ENCODE measurements at regions not wholly inside any gene's neighbourhood (a gene's known extent, or its start where the extent isn't known, plus 50 kb on each side); places are given as distances from the start of the nearest gene placed in this dataset.

GRCh38 chr12:127342861-127343260 lies 924.1 kb upstream of the TMEM132C start:
- no peak overlapping the region for H3K4me3 ChIP-seq (ENCODE audit: low read length)
- H2AFZ ChIP-seq (ENCODE audit: low read length) = no peak overlapping the region
- H3K9ac ChIP-seq (ENCODE audit: low read length) = no peak overlapping the region
- ChIA-PET POLR2A (ENCODE audit: unreplicated experiment) (no interaction called here), CTCF (no interaction called here)
- TF ChIP-seq EZH2 (IDR thresholded peaks at IDR 0.05; ENCODE audit: low read length, unreplicated experiment) (no peak), EZH2phosphoT487 (IDR thresholded peaks at IDR 0.05; ENCODE audit: borderline replicate concordance, low read length) (no peak), CTCF (conservative IDR thresholded peaks at IDR 0.05; ENCODE audit: low read depth, low read length) (no peak)
- BruUV-seq (replicated peaks) = no TSS peak
- H4K20me1 ChIP-seq (ENCODE audit: low read length) = no peaks in the 10 kb centered on the region
- ATAC-seq = peak; percentile 57
- H3F3A ChIP-seq (ENCODE audit: low read length, unreplicated experiment) = no peaks in the 10 kb centered on the region
- H3K27ac ChIP-seq (ENCODE audit: low read length) = no peak overlapping the region
- DNase-seq = peak; percentile 51
- H3K4me2 ChIP-seq (ENCODE audit: low read length) = no peak overlapping the region
- H3K4me1 ChIP-seq (ENCODE audit: insufficient read depth, low read length) = peaks cover 9% of the 10 kb centered on the region; the same call in 1 of the 2 replicates
- H3K9me3 ChIP-seq (ENCODE audit: low read length) = no peaks in the 10 kb centered on the region
- no peaks in the 10 kb centered on the region for H3K27me3 ChIP-seq (ENCODE audit: low read length)
- intact Hi-C loops (cut with micrococcal nuclease) = no loop called here
- no peaks in the 10 kb centered on the region for H3K36me3 ChIP-seq (ENCODE audit: low read depth, low read length)
- H3K9me2 ChIP-seq (replicated peaks; ENCODE audit: low read length) = peaks cover 3% of the 10 kb centered on the region; the same call in 1 of the 2 replicates
- no peaks in the 10 kb centered on the region for H3K79me2 ChIP-seq (ENCODE audit: low read length)

GRCh38 chr12:127343940-127344339 lies 923.0 kb upstream of the TMEM132C start:
- H3K36me3 ChIP-seq (ENCODE audit: low read depth, low read length) = no peaks in the 10 kb centered on the region
- H3K79me2 ChIP-seq (ENCODE audit: low read length) = no peaks in the 10 kb centered on the region
- H2AFZ ChIP-seq (ENCODE audit: low read length) = peak overlapping the region; percentile 25; the same call in 1 of the 2 replicates
- POLR2A ChIA-PET (ENCODE audit: unreplicated experiment) = interaction anchor here (0.5 kb wide), 1 partner anchor 61 kb away, joined by 4 read pairs; no protein-coding TSS in a partner anchor
- H3K9ac ChIP-seq (ENCODE audit: low read length) = no peak overlapping the region
- peaks cover 9% of the 10 kb centered on the region; the same call in 1 of the 2 replicates for H3K4me1 ChIP-seq (ENCODE audit: insufficient read depth, low read length)
- H3K4me2 ChIP-seq (ENCODE audit: low read length) = no peak overlapping the region
- no peaks in the 10 kb centered on the region for H3F3A ChIP-seq (ENCODE audit: low read length, unreplicated experiment)
- H4K20me1 ChIP-seq (ENCODE audit: low read length) = no peaks in the 10 kb centered on the region
- H3K4me3 ChIP-seq (ENCODE audit: low read length) = no peak overlapping the region
- H3K27ac ChIP-seq (ENCODE audit: low read length) = no peak overlapping the region
- DNase-seq = peak; percentile 27
- no peak for TF ChIP-seq EZH2 (IDR thresholded peaks at IDR 0.05; ENCODE audit: low read length, unreplicated experiment)
- TF ChIP-seq EZH2phosphoT487 (IDR thresholded peaks at IDR 0.05; ENCODE audit: borderline replicate concordance, low read length) = no peak
- TF ChIP-seq CTCF (conservative IDR thresholded peaks at IDR 0.05; ENCODE audit: low read depth, low read length) = no peak
- H3K9me3 ChIP-seq (ENCODE audit: low read length) = no peaks in the 10 kb centered on the region
- no peaks in the 10 kb centered on the region for H3K27me3 ChIP-seq (ENCODE audit: low read length)
- peak; percentile 71 for ATAC-seq
- intact Hi-C loops (cut with micrococcal nuclease) = no loop called here
- CTCF ChIA-PET = no interaction called here
- H3K9me2 ChIP-seq (replicated peaks; ENCODE audit: low read length) = peaks cover 3% of the 10 kb centered on the region; the same call in 1 of the 2 replicates
- no TSS peak for BruUV-seq (replicated peaks)

GRCh38 chr12:127351481-127352010 lies 915.4 kb upstream of the TMEM132C start:
- ATAC-seq (no peak), DNase-seq (no peak)
- H3K4me3 ChIP-seq (ENCODE audit: low read length) = no peak overlapping the region
- no TSS peak for BruUV-seq (replicated peaks)
- H3K9ac ChIP-seq (ENCODE audit: low read length) = no peak overlapping the region
- no peak for TF ChIP-seq EZH2 (IDR thresholded peaks at IDR 0.05; ENCODE audit: low read length, unreplicated experiment)
- TF ChIP-seq EZH2phosphoT487 (IDR thresholded peaks at IDR 0.05; ENCODE audit: borderline replicate concordance, low read length) = no peak
- TF ChIP-seq CTCF (conservative IDR thresholded peaks at IDR 0.05; ENCODE audit: low read depth, low read length) = no peak
- no peaks in the 10 kb centered on the region for H3K79me2 ChIP-seq (ENCODE audit: low read length)
- intact Hi-C loops (cut with micrococcal nuclease) = loop anchor here (10.0 kb wide), 1 partner anchor 427 kb away; no protein-coding TSS in a partner anchor
- no peak overlapping the region for H2AFZ ChIP-seq (ENCODE audit: low read length)
- no peaks in the 10 kb centered on the region for H3K4me1 ChIP-seq (ENCODE audit: insufficient read depth, low read length)
- H3K27ac ChIP-seq (ENCODE audit: low read length) = no peak overlapping the region
- CTCF ChIA-PET = interaction anchor here (0.9 kb wide), 1 partner anchor 568 kb away, joined by 3 read pairs; no protein-coding TSS in a partner anchor
- H3K9me3 ChIP-seq (ENCODE audit: low read length) = no peaks in the 10 kb centered on the region
- no peaks in the 10 kb centered on the region for H3K27me3 ChIP-seq (ENCODE audit: low read length)
- POLR2A ChIA-PET (ENCODE audit: unreplicated experiment) = no interaction called here
- no peak overlapping the region for H3K4me2 ChIP-seq (ENCODE audit: low read length)
- H3K36me3 ChIP-seq (ENCODE audit: low read depth, low read length) = no peaks in the 10 kb centered on the region
- H4K20me1 ChIP-seq (ENCODE audit: low read length) = no peaks in the 10 kb centered on the region
- H3K9me2 ChIP-seq (replicated peaks; ENCODE audit: low read length) = no peaks in the 10 kb centered on the region
- H3F3A ChIP-seq (ENCODE audit: low read length, unreplicated experiment) = no peaks in the 10 kb centered on the region

All from PC-3 (cell line).